Gastroesophageal sphincter (tissue), 3 donors: ENCODE measurements at regions not wholly inside any gene's neighbourhood (a gene's known extent, or its start where the extent isn't known, plus 50 kb on each side); places are given as distances from the start of the nearest gene placed in this dataset.

Experiments used
- CTCF ChIP-seq, 4 experiments: fragments of 200-600 bp in 2 of 4; fragments of 450-650 bp in 2 of 4; sonication (generic) in 1 of 4; IDR thresholded peaks; one replicate each; pipeline ENCODE4 v1.5.1; 2017 to 2019; ENCODE audit warnings: antibody characterized with exemption in 4 of 4, mild to moderate bottlenecking in 2 of 4, moderate library complexity in 2 of 4
- POLR2AphosphoS5 ChIP-seq: sonication (generic); formaldehyde crosslinking; IDR thresholded peaks from one replicate; pipeline ENCODE4 v1.6.1; 2017; ENCODE audit warnings: antibody characterized with exemption

GRCh38 chr16:66162821-66163220, 203.7 kb upstream of the CDH5 start:
- TF ChIP-seq POLR2AphosphoS5: no peak
- TF ChIP-seq CTCF (IDR thresholded peaks at IDR 0.05): no peak
